Activated CD8-positive, alpha-beta memory T cell treated with anti-CD3 and anti-CD28 coated beads, Interleukin-2, amount 10 ng/mL, durations not matched to agents 7 days and 5 days (primary cell): ENCODE measurements at regions not wholly inside any gene's neighbourhood (a gene's known extent, or its start where the extent isn't known, plus 50 kb on each side); places are given as distances from the start of the nearest gene placed in this dataset.
"Not testable (repeated sequence)": the region's sequence is repeated elsewhere in the genome, so short reads cannot be mapped to it uniquely, and the experiment has no call there.

Experiments used
- ATAC-seq: fragments of 150-1000 bp; cut with Tn5 transposase; one replicate; pipeline ENCODE4 v1.10.0; 2021; ENCODE audit warnings: moderate library complexity
- CTCF ChIA-PET: fragments of 350-600 bp; sonication (Branson Sonifier 250); formaldehyde crosslinking; loops from one replicate; lab custom pipeline; 2021; ENCODE audit warnings: antibody characterized with exemption; lab: Charles Lee
- DNase-seq: peaks from one replicate; pipeline ENCODE4 v3.0.0-alpha.2; 2020
- H3K27ac Mint-ChIP-seq: one replicate; pipeline ENCODE4 v1.8.0; 2021; ENCODE audit warnings: mild to moderate bottlenecking, mixed read lengths
- H3K27me3 Mint-ChIP-seq: one replicate; pipeline ENCODE4 v1.8.0; 2021; ENCODE audit warnings: mixed read lengths
- H3K36me3 Mint-ChIP-seq: one replicate; pipeline ENCODE4 v1.8.0; 2021; ENCODE audit warnings: mild to moderate bottlenecking, mixed read lengths
- H3K4me1 Mint-ChIP-seq: one replicate; pipeline ENCODE4 v1.8.0; 2021; ENCODE audit warnings: mixed read lengths
- H3K4me3 Mint-ChIP-seq: one replicate; pipeline ENCODE4 v1.8.0; 2021; ENCODE audit warnings: mild to moderate bottlenecking, moderate library complexity, mixed read lengths
- H3K9me3 Mint-ChIP-seq: one replicate; pipeline ENCODE4 v1.8.0; 2022; ENCODE audit warnings: low read depth, mixed read lengths

DNA sequence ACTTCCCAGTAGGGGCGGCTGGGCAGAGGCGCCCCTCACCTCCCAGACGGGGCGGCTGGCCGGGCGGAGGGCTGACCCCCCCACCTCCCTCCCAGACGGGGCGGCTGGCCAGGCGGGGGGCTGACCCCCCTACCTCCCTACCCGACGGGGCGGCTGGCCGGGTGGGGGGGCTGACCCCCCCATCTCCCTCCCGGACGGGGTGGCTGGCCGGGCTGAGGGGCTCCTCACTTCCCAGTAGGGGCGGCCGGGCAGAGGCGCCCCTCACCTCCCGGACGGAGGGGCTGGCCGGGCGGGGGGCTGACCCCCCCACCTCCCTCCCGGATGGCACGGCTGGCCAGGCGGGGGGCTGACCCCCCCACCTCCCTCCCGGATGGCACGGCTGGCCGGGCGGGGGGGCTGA lies 508.1 kb upstream of the PHF14 start:
- CTCF ChIA-PET, H3K36me3 Mint-ChIP-seq: not testable (repeated sequence)

GRCh38 chr7:10468908-10469307 lies 504.8 kb upstream of the PHF14 start:
- Mint-ChIP-seq H3K27me3 (no peaks in the 10 kb centered on the region), H3K27ac (no peak overlapping the region), H3K36me3 (no peaks in the 10 kb centered on the region)

More for the DNA sequence above, 508.1 kb upstream of the PHF14 start:
- H3K4me3 Mint-ChIP-seq, H3K9me3 Mint-ChIP-seq, ATAC-seq, H3K27ac Mint-ChIP-seq, DNase-seq, H3K4me1 Mint-ChIP-seq, H3K27me3 Mint-ChIP-seq: not testable (repeated sequence)

DNA sequence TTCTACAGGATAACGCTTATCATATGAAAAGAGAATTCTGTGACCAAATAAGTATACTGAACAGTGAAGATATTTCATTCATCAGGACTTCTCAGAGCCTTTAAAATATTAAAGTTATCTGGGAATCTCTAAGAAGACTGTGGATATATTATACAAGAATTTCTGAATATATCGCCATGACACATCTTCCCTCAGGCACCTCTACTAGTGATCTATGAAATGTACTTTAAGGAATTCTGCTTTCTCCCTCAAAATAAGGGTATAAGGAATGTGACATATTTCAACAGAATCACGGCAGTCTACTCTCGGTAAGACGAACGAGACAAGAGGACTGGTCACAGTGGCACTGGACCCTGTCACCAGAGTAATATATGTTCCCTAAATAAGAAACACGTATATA lies 504.2 kb upstream of the PHF14 start:
- DNase-seq: no peak
- Mint-ChIP-seq H3K27me3 (no peaks in the 10 kb centered on the region), H3K27ac (no peak overlapping the region), H3K4me1 (no peaks in the 10 kb centered on the region), H3K9me3 (no peaks in the 10 kb centered on the region), H3K4me3 (no peak overlapping the region), H3K36me3 (no peaks in the 10 kb centered on the region)
- CTCF ChIA-PET: no interaction called here
- ATAC-seq: no peak

More at GRCh38 chr7:10468908-10469307, 504.8 kb upstream of the PHF14 start:
- ATAC-seq: no peak
- DNase-seq: no peak
- H3K9me3 Mint-ChIP-seq: no peaks in the 10 kb centered on the region
- no peak overlapping the region for H3K4me3 Mint-ChIP-seq
- CTCF ChIA-PET: no interaction called here
- H3K4me1 Mint-ChIP-seq: no peaks in the 10 kb centered on the region

DNA sequence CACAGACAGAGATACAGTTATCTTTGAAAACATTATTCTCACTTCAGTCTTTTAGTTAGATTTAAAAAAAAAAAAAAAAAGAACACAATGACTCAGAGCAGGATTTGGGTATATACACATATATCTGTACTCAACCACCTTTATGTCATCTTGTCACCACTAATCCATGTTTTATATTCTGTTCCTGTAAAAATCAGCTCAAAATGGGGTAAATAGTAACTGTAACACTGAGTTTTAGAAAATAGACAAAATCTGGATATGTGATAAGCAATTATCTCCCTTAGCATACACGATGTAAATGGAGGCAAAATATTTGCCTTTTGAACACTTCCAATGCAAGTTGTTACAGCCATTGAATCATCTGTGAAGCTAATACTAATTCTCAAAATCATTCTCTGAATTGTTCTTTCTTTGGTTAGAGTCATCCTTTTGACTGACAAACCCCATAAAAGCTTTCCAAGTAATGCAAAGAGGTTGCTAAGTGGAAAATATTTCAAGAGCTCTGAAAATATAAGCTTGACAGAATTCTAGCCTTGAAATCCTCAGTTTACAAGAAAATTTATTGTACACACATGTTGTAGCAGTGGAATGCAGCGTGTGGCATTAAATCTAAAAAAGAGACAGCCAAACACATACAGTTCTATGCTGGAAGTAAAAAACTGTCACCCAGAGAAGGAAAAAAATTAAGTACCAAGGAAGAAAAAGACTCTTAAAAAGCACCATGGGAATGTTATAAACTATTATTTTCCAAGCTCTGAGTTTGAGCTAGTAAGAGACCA lies 502.2 kb upstream of the PHF14 start:
- ATAC-seq (no peak), DNase-seq (no peak)
- CTCF ChIA-PET: no interaction called here
- Mint-ChIP-seq H3K4me3 (no peak overlapping the region), H3K36me3 (no peaks in the 10 kb centered on the region), H3K9me3 (no peaks in the 10 kb centered on the region), H3K27ac (no peak overlapping the region), H3K27me3 (no peaks in the 10 kb centered on the region), H3K4me1 (no peaks in the 10 kb centered on the region)

DNA sequence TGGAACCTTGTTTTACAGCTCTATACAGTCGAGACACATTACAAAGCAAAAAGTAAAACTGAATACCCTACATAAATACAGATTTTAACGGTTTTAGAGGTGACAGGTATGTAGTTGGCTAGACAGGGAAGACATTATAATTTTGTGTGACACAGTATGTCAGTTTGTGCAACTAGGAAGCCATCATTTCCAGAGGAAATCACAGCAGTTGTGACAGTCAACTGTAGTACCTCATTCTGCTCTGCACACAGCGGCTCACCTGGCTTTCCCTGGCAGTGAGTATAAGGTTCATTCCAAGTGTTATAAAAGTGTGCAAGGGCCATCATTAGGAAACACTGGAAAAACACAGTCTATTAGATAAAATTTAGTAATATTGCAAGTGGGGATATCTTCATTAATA lies 501.6 kb upstream of the PHF14 start:
- CTCF ChIA-PET: no interaction called here
- Mint-ChIP-seq H3K27me3 (no peaks in the 10 kb centered on the region), H3K27ac (no peak overlapping the region), H3K9me3 (no peaks in the 10 kb centered on the region), H3K4me1 (no peaks in the 10 kb centered on the region), H3K36me3 (no peaks in the 10 kb centered on the region), H3K4me3 (no peak overlapping the region)
- DNase-seq (no peak), ATAC-seq (no peak)

DNA sequence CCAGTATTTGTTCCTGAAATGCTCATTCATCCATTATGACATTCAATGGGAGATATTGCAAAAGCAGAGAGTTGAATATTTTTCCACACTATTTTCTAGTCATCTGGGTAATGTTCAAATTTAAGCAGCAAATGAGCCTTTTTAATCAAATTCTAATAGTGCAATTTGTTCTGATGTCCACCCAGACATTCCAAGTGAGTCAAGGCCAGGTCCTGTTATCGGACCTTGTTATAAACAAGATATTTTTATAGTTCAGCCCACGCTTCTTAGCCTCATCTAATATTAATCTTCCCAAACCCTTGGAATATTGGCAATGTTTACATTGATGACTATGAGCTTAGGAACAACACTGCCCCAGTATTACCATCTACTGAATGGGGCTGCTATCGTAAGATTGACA lies 500.1 kb upstream of the PHF14 start:
- Mint-ChIP-seq H3K4me3 (no peak overlapping the region), H3K27me3 (no peaks in the 10 kb centered on the region), H3K36me3 (no peaks in the 10 kb centered on the region), H3K9me3 (no peaks in the 10 kb centered on the region), H3K27ac (no peak overlapping the region), H3K4me1 (no peaks in the 10 kb centered on the region)
- DNase-seq (no peak), ATAC-seq (no peak)
- CTCF ChIA-PET: no interaction called here

- no peak overlapping the region for H3K4me3 Mint-ChIP-seq
- H3K27me3 Mint-ChIP-seq: no peaks in the 10 kb centered on the region
- H3K27ac Mint-ChIP-seq: no peak overlapping the region
- DNase-seq (no peak), ATAC-seq (no peak)
- no peaks in the 10 kb centered on the region for H3K9me3 Mint-ChIP-seq
- H3K36me3 Mint-ChIP-seq: no peaks in the 10 kb centered on the region
- CTCF ChIA-PET: no interaction called here
- H3K4me1 Mint-ChIP-seq: no peaks in the 10 kb centered on the region
Observed at GRCh38 chr7:10474048-10474447, 499.6 kb upstream of the PHF14 start.

DNA sequence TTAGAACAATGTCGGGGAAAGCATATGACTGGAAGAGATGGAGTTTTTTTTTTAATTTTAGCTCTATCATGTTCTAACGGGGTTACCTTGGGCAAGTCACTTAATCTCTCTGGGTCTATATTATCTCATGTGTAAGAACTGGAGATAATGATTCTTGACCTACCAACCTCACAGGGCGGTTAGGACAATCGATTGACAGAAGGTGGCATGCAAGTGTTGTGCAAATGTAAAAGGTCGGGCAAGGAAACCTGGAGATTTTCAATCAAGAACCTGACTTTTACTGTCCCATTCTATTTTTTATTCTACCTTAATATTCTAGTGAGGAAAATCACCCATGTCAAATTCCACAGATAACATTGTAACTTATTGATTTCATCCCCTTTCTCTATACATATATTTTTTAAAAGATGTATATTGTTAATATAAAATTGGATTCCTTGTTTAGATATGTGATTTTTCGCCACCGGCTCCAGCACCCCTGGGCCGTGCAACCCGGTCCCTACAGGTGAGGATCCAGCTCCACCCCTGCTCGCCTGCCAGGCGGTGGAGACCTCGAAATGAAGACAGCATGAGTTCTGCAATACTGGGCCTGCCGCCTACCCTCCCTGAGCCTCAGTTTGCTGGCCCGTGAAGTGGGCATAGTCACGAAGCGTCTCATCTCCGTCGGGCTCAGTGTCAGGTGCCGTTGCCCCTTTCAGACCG lies 497.6 kb upstream of the PHF14 start:
- H3K9me3 Mint-ChIP-seq: no peaks in the 10 kb centered on the region
- no peaks in the 10 kb centered on the region for H3K4me1 Mint-ChIP-seq
- CTCF ChIA-PET: no interaction called here

GRCh38 chr7:10476642-10477041 lies 497.0 kb upstream of the PHF14 start:
- Mint-ChIP-seq H3K36me3 (no peaks in the 10 kb centered on the region), H3K27me3 (no peaks in the 10 kb centered on the region)
- ATAC-seq: no peak

More for the DNA sequence above, 497.6 kb upstream of the PHF14 start:
- H3K27ac Mint-ChIP-seq: no peak overlapping the region
- H3K36me3 Mint-ChIP-seq: no peaks in the 10 kb centered on the region
- DNase-seq (no peak), ATAC-seq (no peak)
- no peak overlapping the region for H3K4me3 Mint-ChIP-seq
- H3K27me3 Mint-ChIP-seq: no peaks in the 10 kb centered on the region

DNA sequence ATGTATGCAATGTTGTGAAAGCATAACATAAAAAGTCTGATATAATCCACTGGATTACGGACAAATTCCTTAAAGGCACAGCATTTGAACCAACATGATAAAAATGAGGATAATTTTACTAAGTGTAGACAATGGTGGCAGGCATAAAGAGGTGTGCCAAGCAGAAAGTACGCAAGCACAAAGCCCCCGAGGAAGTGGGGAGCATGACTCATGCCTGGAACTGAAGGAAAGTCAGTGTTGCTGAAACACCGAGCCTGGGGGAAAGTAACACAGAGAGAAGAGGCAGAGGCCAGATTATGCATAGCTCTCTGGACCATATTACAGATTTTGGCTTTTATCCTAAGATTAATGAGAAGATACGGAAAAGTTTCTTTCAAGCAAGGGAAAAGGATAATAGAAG lies 490.0 kb upstream of the PHF14 start:
- H3K4me3 Mint-ChIP-seq: no peak overlapping the region
- no peaks in the 10 kb centered on the region for H3K27me3 Mint-ChIP-seq
- CTCF ChIA-PET: no interaction called here
- no peaks in the 10 kb centered on the region for H3K9me3 Mint-ChIP-seq
- no peak for ATAC-seq
- H3K36me3 Mint-ChIP-seq: no peaks in the 10 kb centered on the region
- no peak for DNase-seq
- H3K4me1 Mint-ChIP-seq: no peaks in the 10 kb centered on the region
- H3K27ac Mint-ChIP-seq: no peak overlapping the region

More at GRCh38 chr7:10476642-10477041, 497.0 kb upstream of the PHF14 start:
- no peaks in the 10 kb centered on the region for H3K4me1 Mint-ChIP-seq
- H3K9me3 Mint-ChIP-seq: no peaks in the 10 kb centered on the region
- CTCF ChIA-PET: no interaction called here
- no peak overlapping the region for H3K27ac Mint-ChIP-seq
- DNase-seq: no peak
- H3K4me3 Mint-ChIP-seq: no peak overlapping the region

DNA sequence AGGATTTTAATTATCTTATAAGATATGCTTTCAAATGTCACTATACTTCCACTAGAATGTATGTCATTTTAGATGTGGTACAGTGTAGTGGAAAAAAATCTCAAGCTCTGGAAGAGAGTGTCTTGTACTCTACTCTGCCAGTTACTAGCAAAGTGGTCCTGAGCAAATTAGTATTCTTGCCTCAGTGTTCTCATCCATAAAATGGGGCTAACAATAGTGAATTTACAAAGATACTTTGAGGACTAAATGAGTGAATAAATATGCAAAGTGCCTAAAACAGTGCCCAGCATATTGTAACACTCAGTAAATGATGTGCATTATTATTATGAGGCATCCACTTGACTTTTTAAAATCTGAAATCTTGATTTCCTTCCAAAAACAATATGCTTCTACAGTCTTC lies 488.9 kb upstream of the PHF14 start:
- CTCF ChIA-PET: no interaction called here
- Mint-ChIP-seq H3K27ac (no peak overlapping the region), H3K4me3 (no peak overlapping the region), H3K9me3 (no peaks in the 10 kb centered on the region), H3K27me3 (no peaks in the 10 kb centered on the region), H3K4me1 (no peaks in the 10 kb centered on the region), H3K36me3 (no peaks in the 10 kb centered on the region)
- ATAC-seq: no peak
- no peak for DNase-seq

- ATAC-seq, CTCF ChIA-PET, H3K4me3 Mint-ChIP-seq, H3K27ac Mint-ChIP-seq, H3K27me3 Mint-ChIP-seq, DNase-seq, H3K4me1 Mint-ChIP-seq, H3K36me3 Mint-ChIP-seq: not testable (repeated sequence)
- H3K9me3 Mint-ChIP-seq: peaks cover 16% of the 10 kb centered on the region
Observed at GRCh38 chr7:10501206-10501884, 472.3 kb upstream of the PHF14 start.

- Mint-ChIP-seq H3K27ac (no peak overlapping the region), H3K4me3 (no peak overlapping the region), H3K36me3 (no peaks in the 10 kb centered on the region), H3K9me3 (peaks cover 1% of the 10 kb centered on the region), H3K4me1 (no peaks in the 10 kb centered on the region), H3K27me3 (no peaks in the 10 kb centered on the region)
- ATAC-seq (no peak), DNase-seq (no peak)
- CTCF ChIA-PET: no interaction called here
Observed at GRCh38 chr7:10507032-10507431, 466.6 kb upstream of the PHF14 start.

- no peak for ATAC-seq
- H3K4me3 Mint-ChIP-seq: no peak overlapping the region
- H3K36me3 Mint-ChIP-seq: no peaks in the 10 kb centered on the region
- CTCF ChIA-PET: no interaction called here
- no peaks in the 10 kb centered on the region for H3K27me3 Mint-ChIP-seq
- DNase-seq: no peak
- H3K27ac Mint-ChIP-seq: no peak overlapping the region
- no peaks in the 10 kb centered on the region for H3K4me1 Mint-ChIP-seq
- no peaks in the 10 kb centered on the region for H3K9me3 Mint-ChIP-seq
Observed at GRCh38 chr7:10521306-10521705, 452.4 kb upstream of the PHF14 start.
